ENCODE measurements at regions not wholly inside any gene's neighbourhood (a gene's known extent, or its start where the extent isn't known, plus 50 kb on each side); places are given as distances from the start of the nearest gene placed in this dataset.

- in situ Hi-C loops (cut with HindIII; ENCODE audit: low sequenced_read_pairs), result no loop called here
- H3K4me3 ChIP-seq (ENCODE audit: low read depth, low read length), result no peak overlapping the region
- DNase-seq (ENCODE audit: low read depth), result no peak
- no peak for TF ChIP-seq CTCF (IDR thresholded peaks at IDR 0.05; ENCODE audit: low read depth, low read length, missing control alignments)
Observed at GRCh38 chr12:46916796-46917419, 91.1 kb upstream of the SLC38A4 start.

GRCh38 chr12:46917821-46918220, 92.0 kb upstream of the SLC38A4 start:
- DNase-seq (ENCODE audit: low read depth), result no peak
- TF ChIP-seq CTCF (IDR thresholded peaks at IDR 0.05; ENCODE audit: low read depth, low read length, missing control alignments), result no peak
- in situ Hi-C loops (cut with HindIII; ENCODE audit: low sequenced_read_pairs), result no loop called here

GRCh38 chr12:46918631-46919030, 92.8 kb upstream of the SLC38A4 start:
- in situ Hi-C loops (cut with HindIII; ENCODE audit: low sequenced_read_pairs), result no loop called here
- H3K4me3 ChIP-seq (ENCODE audit: low read depth, low read length), result no peak overlapping the region
- DNase-seq (ENCODE audit: low read depth), result no peak
- no peak for TF ChIP-seq CTCF (IDR thresholded peaks at IDR 0.05; ENCODE audit: low read depth, low read length, missing control alignments)

More at GRCh38 chr12:46917821-46918220, 92.0 kb upstream of the SLC38A4 start:
- no peak overlapping the region for H3K4me3 ChIP-seq (ENCODE audit: low read depth, low read length)

GRCh38 chr12:46919666-46920400, 94.0 kb upstream of the SLC38A4 start:
- no peak overlapping the region for H3K4me3 ChIP-seq (ENCODE audit: low read depth, low read length)
- no peak for TF ChIP-seq CTCF (IDR thresholded peaks at IDR 0.05; ENCODE audit: low read depth, low read length, missing control alignments)
- DNase-seq (ENCODE audit: low read depth), result no peak
- in situ Hi-C loops (cut with HindIII; ENCODE audit: low sequenced_read_pairs), result no loop called here

- DNase-seq (ENCODE audit: low read depth), result no peak
- in situ Hi-C loops (cut with HindIII; ENCODE audit: low sequenced_read_pairs), result no loop called here
- no peak for TF ChIP-seq CTCF (IDR thresholded peaks at IDR 0.05; ENCODE audit: low read depth, low read length, missing control alignments)
- no peak overlapping the region for H3K4me3 ChIP-seq (ENCODE audit: low read depth, low read length)
Observed at GRCh38 chr12:46920499-46920898, 94.7 kb upstream of the SLC38A4 start.

GRCh38 chr12:46921048-46921763, 95.4 kb upstream of the SLC38A4 start:
- in situ Hi-C loops (cut with HindIII; ENCODE audit: low sequenced_read_pairs), result no loop called here
- no peak for DNase-seq (ENCODE audit: low read depth)
- H3K4me3 ChIP-seq (ENCODE audit: low read depth, low read length), result no peak overlapping the region
- TF ChIP-seq CTCF (IDR thresholded peaks at IDR 0.05; ENCODE audit: low read depth, low read length, missing control alignments), result no peak
